NCI-H524 (cell line): ENCODE measurements at regions not wholly inside any gene's neighbourhood (a gene's known extent, or its start where the extent isn't known, plus 50 kb on each side); places are given as distances from the start of the nearest gene placed in this dataset.

Source experiments
- DNase-seq, 2 experiments: peaks; one replicate each; lab custom pipeline; 2025; lab: John Stamatoyannopoulos, UW

DNA sequence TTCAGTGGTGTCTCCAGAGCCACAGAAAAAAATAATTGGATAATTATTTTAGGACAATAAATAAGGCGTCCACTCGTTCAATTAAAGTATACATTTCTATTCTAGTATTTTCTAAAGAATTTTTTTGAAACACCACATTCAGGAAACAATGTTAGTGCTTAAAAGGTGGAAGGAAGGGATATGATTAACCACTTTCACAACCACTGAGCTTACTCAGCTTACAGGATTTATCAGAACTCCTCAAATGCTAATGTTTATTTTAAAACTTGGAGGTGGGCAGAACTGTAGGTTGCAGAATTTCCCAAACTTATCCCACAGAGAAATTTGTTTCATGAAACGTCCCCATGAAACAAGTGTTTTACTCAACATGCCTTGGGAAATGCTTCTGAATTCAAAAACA lies 54.3 kb upstream of the MAGEB2 start:
- no peak for DNase-seq
